ENCODE measurements at regions not wholly inside any gene's neighbourhood (a gene's known extent, or its start where the extent isn't known, plus 50 kb on each side); places are given as distances from the start of the nearest gene placed in this dataset.

GRCh38 chr13:85742355-85742754, 56.9 kb downstream of the SLITRK6 start:
- no peak for DNase-seq (ENCODE audit: extremely low read depth, low read depth, low spot score)

GRCh38 chr13:85741017-85741416, 58.2 kb downstream of the SLITRK6 start:
- no peak for DNase-seq (ENCODE audit: extremely low read depth, low read depth, low spot score)

GRCh38 chr13:85738696-85739320, 60.4 kb downstream of the SLITRK6 start:
- DNase-seq (ENCODE audit: extremely low read depth, low read depth, low spot score): no peak

- no peak for DNase-seq (ENCODE audit: extremely low read depth, low read depth, low spot score)
Measured at GRCh38 chr13:85737952-85738351, 61.3 kb downstream of the SLITRK6 start.

- DNase-seq (ENCODE audit: extremely low read depth, low read depth, low spot score): no peak
Measured at GRCh38 chr13:85729296-85729695, 69.9 kb downstream of the SLITRK6 start.

GRCh38 chr13:85728811-85729210, 70.4 kb downstream of the SLITRK6 start:
- DNase-seq (ENCODE audit: extremely low read depth, low read depth, low spot score): no peak

GRCh38 chr13:85725433-85725832, 73.8 kb downstream of the SLITRK6 start:
- DNase-seq (ENCODE audit: extremely low read depth, low read depth, low spot score): no peak

- no peak for DNase-seq (ENCODE audit: extremely low read depth, low read depth, low spot score)
Measured at GRCh38 chr13:85724546-85725432, 74.4 kb downstream of the SLITRK6 start.

GRCh38 chr13:85719749-85720148, 79.5 kb downstream of the SLITRK6 start:
- no peak for DNase-seq (ENCODE audit: extremely low read depth, low read depth, low spot score)

- no peak for DNase-seq (ENCODE audit: extremely low read depth, low read depth, low spot score)
Measured at GRCh38 chr13:85717921-85718320, 81.3 kb downstream of the SLITRK6 start.

- no peak for DNase-seq (ENCODE audit: extremely low read depth, low read depth, low spot score)
Measured at GRCh38 chr13:85710545-85710944, 88.7 kb downstream of the SLITRK6 start.

- DNase-seq (ENCODE audit: extremely low read depth, low read depth, low spot score): no peak
Measured at GRCh38 chr13:85709721-85710120, 89.5 kb downstream of the SLITRK6 start.

- no peak for DNase-seq (ENCODE audit: extremely low read depth, low read depth, low spot score)
Measured at GRCh38 chr13:85709072-85709471, 90.1 kb downstream of the SLITRK6 start.

- no peak for DNase-seq (ENCODE audit: extremely low read depth, low read depth, low spot score)
Measured at GRCh38 chr13:85700906-85701305, 98.3 kb downstream of the SLITRK6 start.

GRCh38 chr13:85698256-85698655, 101.0 kb downstream of the SLITRK6 start:
- no peak for DNase-seq (ENCODE audit: extremely low read depth, low read depth, low spot score)

- DNase-seq (ENCODE audit: extremely low read depth, low read depth, low spot score): no peak
Measured at GRCh38 chr13:85694992-85695391, 104.2 kb downstream of the SLITRK6 start.

- DNase-seq (ENCODE audit: extremely low read depth, low read depth, low spot score): no peak
Measured at GRCh38 chr13:85693889-85694511, 105.2 kb downstream of the SLITRK6 start.

GRCh38 chr13:85690368-85690767, 108.9 kb downstream of the SLITRK6 start:
- DNase-seq (ENCODE audit: extremely low read depth, low read depth, low spot score): no peak

- no peak for DNase-seq (ENCODE audit: extremely low read depth, low read depth, low spot score)
Measured at GRCh38 chr13:85685436-85685835, 113.8 kb downstream of the SLITRK6 start.

- no peak for DNase-seq (ENCODE audit: extremely low read depth, low read depth, low spot score)
Measured at GRCh38 chr13:85675151-85675907, 123.9 kb downstream of the SLITRK6 start.

- no peak for DNase-seq (ENCODE audit: extremely low read depth, low read depth, low spot score)
Measured at GRCh38 chr13:85671336-85671735, 127.9 kb downstream of the SLITRK6 start.
